ENCODE measurements at regions not wholly inside any gene's neighbourhood (a gene's known extent, or its start where the extent isn't known, plus 50 kb on each side); places are given as distances from the start of the nearest gene placed in this dataset.

DNA sequence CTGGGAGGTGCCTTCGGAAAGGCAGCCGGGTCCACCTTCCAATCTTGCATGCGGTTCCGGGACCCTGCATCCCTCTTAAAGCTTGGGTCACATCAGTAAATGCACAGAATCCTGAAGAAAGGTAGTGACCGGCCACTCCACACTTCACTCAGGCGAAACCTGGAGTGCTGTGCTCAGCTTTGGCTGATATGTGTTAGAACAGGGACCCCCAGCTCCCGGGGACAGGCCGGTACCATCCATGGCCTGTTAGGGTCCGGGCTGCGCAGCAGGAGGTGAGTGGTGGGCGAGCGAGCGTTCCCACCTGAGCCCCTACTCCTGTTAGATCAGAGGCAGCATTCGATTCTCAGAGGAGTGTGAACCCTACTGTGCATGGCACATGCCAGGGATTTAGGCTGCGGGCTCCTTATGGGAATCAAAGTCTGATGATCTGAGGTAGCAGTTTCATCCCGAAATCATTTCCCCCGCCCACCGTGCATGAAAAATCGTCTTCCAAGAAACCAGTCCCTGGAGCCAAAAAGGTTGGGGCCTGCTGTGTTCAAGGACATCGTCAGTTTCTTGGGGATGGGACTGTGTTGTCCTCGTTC is 143.0 kb downstream of the ERMARD start:
- dilution Hi-C loops (cut with MboI; ENCODE audit: extremely low pct_ligation_motif_present, low sequenced_read_pairs) (no loop called here), intact Hi-C loops (cut with micrococcal nuclease) (no loop called here)
- ChIA-PET CTCF (interaction anchor here (1.8 kb wide), 1 partner anchor 63 kb away, joined by 4 read pairs; no protein-coding TSS in a partner anchor), POLR2A (no interaction called here)
- H3K4me2 ChIP-seq (ENCODE audit: insufficient read depth, low read length): no peak overlapping the region
- no peaks in the 10 kb centered on the region for H4K20me1 ChIP-seq (replicated peaks; ENCODE audit: control insufficient read depth, extremely low read depth, insufficient read depth, low read length)
- FAIRE-seq (no peak), DNase-seq (ENCODE audit: low read depth, low spot score) (no peak)
- peaks cover 0 to 1% of the 10 kb centered on the region in 2 experiments for H3K27me3 ChIP-seq (ENCODE audit: control insufficient read depth in 2 of 2, insufficient read depth in 2 of 2, low read length in 2 of 2)
- no peaks in the 10 kb centered on the region for H3K79me2 ChIP-seq (ENCODE audit: control insufficient read depth, insufficient read depth, low read length)
- no peak for TF ChIP-seq MYC (IDR thresholded peaks at IDR 0.05; ENCODE audit: low read depth, low read length)
- TF ChIP-seq POLR2A (IDR thresholded peaks at IDR 0.05; ENCODE audit: low read depth, low read length): no peak
- no peak for TF ChIP-seq EZH2 (IDR thresholded peaks at IDR 0.05; ENCODE audit: borderline replicate concordance, low read depth, low read length, severe bottlenecking)
- no peak for TF ChIP-seq GATA2 (IDR thresholded peaks at IDR 0.05; ENCODE audit: insufficient read depth, insufficient read length, low read depth, low read length)
- no peak for TF ChIP-seq FOS (IDR thresholded peaks at IDR 0.05; ENCODE audit: borderline replicate concordance, insufficient read depth, low read length)
- TF ChIP-seq, protein P1, sequence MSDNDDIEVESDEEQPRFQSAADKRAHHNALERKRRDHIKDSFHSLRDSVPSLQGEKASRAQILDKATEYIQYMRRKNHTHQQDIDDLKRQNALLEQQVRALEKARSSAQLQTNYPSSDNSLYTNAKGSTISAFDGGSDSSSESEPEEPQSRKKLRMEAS (IDR thresholded peaks at IDR 0.05; ENCODE audit: insufficient read depth, insufficient read length): no peak
- TF ChIP-seq, protein P2, sequence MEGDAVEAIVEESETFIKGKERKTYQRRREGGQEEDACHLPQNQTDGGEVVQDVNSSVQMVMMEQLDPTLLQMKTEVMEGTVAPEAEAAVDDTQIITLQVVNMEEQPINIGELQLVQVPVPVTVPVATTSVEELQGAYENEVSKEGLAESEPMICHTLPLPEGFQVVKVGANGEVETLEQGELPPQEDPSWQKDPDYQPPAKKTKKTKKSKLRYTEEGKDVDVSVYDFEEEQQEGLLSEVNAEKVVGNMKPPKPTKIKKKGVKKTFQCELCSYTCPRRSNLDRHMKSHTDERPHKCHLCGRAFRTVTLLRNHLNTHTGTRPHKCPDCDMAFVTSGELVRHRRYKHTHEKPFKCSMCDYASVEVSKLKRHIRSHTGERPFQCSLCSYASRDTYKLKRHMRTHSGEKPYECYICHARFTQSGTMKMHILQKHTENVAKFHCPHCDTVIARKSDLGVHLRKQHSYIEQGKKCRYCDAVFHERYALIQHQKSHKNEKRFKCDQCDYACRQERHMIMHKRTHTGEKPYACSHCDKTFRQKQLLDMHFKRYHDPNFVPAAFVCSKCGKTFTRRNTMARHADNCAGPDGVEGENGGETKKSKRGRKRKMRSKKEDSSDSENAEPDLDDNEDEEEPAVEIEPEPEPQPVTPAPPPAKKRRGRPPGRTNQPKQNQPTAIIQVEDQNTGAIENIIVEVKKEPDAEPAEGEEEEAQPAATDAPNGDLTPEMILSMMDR (IDR thresholded peaks at IDR 0.05; ENCODE audit: extremely low read depth in 1 of 2, insufficient read depth in 1 of 2, low read depth in 1 of 2, low read length in 2 of 2): no peak
- no peak for TF ChIP-seq POLR2AphosphoS5 (IDR thresholded peaks at IDR 0.05; ENCODE audit: insufficient read depth, low read depth, low read length)
- no peak for TF ChIP-seq JUN (IDR thresholded peaks at IDR 0.05; ENCODE audit: borderline replicate concordance, insufficient read depth, insufficient read length, low read depth)
- H3K36me3 ChIP-seq (ENCODE audit: control insufficient read depth in 2 of 2, extremely low read depth in 1 of 2, insufficient read depth in 2 of 2, low read length in 2 of 2): no peaks in the 10 kb centered on the region
- H3K9me3 ChIP-seq (replicated peaks; ENCODE audit: control insufficient read depth, insufficient read depth, low read length): no peaks in the 10 kb centered on the region
- no peak overlapping the region for H3K9ac ChIP-seq (replicated peaks; ENCODE audit: extremely low read depth, insufficient read depth, low read length)
- H2AFZ ChIP-seq (ENCODE audit: low read depth, low read length): no peak overlapping the region
- BruUV-seq (replicated peaks): no TSS peak
- peaks cover 7% of the 10 kb centered on the region for H3K4me1 ChIP-seq (ENCODE audit: control insufficient read depth, extremely low read depth, insufficient read depth, low read length)
- no peak overlapping the region for H3K4me3 ChIP-seq (replicated peaks in 1 of 3; ENCODE audit: insufficient read depth in 1 of 3, low read depth in 1 of 3, low read length in 3 of 3)
- no peak overlapping the region for H3K27ac ChIP-seq (ENCODE audit: insufficient read depth, low read depth, low read length)
- H3K9me1 ChIP-seq (replicated peaks; ENCODE audit: control insufficient read depth, extremely low read depth, insufficient read depth, low read length): no peaks in the 10 kb centered on the region
